Activated CD4-positive, alpha-beta T cell treated with anti-CD3 and anti-CD28 coated beads for 48 hours (primary cell): ENCODE measurements at regions not wholly inside any gene's neighbourhood (a gene's known extent, or its start where the extent isn't known, plus 50 kb on each side); places are given as distances from the start of the nearest gene placed in this dataset.
"Not testable (repeated sequence)": the region's sequence is repeated elsewhere in the genome, so short reads cannot be mapped to it uniquely, and the experiment has no call there.

Experiments
- DNase-seq: peaks from one replicate; pipeline ENCODE4 v3.0.0-alpha.2; 2020

DNA sequence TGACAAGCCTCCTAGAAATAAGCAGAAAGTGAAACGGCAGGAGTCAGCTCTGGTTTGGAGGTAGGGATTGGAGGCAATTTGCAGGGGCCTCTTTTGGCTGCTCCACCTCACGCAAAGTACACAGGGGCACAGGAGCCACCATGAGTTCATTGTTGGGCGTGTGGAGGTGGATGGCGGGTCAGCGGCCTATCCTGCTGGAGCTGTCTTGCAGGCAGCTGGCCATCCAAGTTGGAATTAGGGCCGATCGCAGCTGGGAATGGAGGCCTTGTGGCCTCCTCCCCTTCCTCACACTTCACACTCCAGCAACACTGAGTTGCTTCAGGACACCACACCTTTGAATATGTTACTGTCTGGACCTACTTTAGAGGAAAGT is 171.5 kb downstream of the MYCN start:
- DNase-seq: no peak

DNA sequence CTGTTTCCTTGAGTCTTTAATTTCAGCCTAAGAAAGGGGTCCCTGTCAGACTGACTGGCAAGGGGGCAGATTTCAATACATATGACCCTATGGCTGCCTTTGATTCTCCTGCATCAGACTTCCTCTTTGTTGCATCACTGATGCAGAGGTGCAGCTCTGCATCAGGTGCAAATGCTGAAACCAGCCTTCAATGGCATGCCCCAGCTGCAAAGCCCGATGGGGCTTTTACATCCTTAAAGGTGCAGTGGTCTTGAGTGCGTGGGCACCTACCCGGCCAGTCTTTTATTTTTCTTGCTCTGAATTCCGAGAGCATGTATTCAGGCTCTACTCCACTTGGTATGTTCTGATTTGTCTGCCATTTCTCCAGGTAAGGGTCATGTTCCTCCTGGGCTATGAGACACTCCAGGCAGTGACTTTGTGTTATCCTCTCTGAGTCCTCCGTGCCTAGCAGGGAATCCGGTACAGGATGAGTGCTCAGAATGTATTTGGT is 169.5 kb downstream of the MYCN start:
- DNase-seq: no peak

DNA sequence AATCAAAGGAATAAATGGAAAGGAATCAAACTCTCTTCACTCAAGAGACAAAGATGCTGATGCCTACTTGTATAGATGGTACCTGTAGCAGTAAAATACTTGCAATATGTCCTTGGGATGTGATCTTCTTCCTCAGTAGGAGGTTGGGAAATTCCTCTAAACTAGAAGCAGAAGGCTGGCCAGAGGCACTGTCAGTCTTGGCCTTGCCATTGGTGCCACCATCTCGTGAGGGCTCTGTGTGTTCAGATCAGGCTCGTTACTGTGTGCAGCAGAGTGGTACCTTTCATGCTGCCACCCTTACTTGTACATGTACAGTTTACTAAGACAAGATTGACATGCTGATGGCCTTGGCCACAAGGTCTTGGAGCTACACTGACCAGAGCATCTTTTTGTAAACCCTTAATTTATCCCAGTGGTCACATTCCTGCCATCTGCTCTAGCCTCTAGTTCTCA is 169.0 kb downstream of the MYCN start:
- DNase-seq: no peak

DNA sequence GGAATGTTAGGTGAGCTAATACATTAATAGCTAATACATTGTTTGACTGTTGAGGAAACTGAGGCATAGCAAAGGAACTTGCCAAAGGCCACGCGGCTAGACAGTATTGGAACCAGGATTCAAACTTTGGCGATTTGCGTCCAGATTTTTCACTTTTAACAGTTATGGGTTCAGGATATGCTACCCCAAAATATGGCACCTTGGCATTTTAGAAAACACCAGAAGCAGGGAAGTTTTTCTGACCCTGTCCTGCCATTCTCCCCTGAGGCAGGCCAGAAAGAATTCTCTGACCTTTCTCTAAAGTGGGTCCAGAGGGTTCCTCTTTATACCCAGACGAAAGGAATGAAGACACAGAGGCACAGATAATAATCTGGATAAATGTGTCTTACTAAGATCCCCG is 166.9 kb downstream of the MYCN start:
- no peak for DNase-seq

DNA sequence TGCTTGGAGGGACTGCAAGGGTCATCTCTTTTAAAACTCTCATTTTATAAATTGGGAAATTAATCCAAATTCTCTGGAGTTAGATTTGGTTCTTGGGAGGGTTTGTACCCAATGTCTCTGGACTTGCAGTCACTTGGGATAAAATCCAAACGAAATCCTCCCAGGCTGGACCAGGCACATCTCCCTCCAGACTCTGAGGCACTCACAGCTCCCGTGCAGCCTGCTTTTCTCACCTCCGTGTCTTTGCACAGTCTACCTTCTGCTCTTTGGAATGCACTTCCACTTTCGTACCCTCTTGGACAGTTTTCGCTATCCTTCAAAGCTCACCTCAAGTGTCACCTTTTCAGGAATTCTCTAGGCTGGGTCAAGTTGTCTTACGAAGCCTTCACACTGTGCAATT is 166.3 kb downstream of the MYCN start:
- DNase-seq: no peak

DNA sequence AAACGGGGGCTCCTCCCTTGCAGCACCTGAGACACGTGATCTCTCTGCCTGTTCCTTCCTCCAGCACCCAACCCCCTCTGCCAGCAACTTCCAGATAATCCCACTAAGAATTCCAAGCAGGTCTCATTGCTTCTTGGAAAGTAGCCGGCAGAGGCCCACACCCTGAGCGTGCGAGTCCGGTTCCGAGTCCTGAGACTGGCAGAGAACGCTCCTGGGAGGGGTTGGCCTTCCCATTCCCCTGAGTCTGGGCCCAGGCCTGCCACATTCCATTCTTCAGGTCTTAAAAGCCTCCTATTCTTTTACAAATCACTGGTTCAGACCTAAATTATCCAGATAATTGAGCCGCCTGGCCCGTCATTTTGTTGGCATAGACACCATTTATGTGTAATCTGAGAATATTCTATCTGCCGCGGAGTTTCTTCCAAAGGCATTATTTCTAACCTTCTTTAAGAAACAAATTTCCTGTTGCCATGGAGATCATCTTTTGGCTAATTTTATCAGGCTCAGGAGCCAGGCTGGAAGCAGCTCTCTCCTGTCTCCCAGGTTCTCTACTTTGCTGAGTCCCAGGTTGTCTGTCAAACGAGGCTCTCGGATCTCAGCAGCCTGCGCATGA is 165.4 kb downstream of the MYCN start:
- DNase-seq: no peak

DNA sequence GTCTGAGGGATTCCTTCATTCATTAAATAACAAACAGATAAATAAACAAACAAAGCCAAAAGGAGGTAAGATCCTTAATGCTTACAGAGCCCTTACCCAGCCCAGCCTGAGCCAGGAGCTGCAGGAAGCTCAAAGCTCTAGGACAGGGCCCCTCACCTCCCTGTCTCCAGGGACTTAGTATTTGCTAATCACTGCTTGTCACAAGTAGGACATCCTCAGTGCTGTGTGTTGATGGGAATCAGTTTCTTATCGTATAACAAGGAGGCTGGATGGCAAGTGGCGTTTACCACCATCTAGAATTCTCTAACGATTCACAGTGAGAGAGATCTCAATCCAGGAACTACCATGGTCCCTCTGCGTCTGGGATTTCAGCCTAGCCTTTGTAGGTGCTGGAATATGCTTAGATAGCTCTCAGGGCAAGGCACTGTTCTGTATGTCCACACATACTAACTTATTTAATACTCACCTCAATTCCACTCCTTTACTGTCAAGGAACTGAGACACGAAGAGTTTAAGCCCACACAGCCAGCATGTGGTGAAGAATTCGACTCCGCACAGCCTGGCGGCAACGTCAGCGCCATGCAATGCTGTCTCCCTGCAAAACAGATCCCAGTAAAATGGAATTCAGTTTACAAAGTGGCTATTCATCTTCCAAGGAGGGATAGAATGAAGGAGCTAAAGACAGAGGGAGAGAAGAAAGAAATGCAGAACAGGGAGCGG is 164.8 kb downstream of the MYCN start:
- no peak for DNase-seq

DNA sequence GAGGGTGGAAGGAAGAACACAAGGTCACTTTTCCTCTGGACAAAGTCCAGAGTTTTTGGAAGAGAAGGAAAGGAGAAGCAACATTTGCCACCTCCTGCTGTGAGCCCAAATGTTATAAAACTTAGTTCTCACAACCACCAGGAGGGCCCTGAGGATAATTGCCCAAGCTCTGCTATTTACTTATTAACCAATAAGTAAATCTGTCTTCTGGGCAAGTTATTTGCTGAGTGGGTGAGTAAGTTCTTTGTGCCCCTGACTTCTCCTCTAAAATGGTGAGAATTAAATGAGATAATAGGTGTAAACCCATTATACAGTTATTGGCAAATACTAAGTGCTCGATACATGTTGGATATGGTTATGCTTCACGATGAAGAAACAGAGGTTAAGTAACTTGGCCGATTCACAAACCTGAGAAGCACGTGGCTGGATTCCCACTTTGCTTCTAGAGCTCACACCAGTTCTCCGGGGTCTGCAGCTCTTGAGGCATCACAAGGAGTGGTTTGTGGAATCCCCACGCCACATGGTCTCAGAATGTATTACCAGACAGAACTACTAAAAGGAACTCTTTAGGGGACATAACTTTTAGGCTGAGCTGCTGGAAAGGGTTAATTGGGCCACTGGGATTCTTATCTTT is 164.1 kb downstream of the MYCN start:
- no peak for DNase-seq

DNA sequence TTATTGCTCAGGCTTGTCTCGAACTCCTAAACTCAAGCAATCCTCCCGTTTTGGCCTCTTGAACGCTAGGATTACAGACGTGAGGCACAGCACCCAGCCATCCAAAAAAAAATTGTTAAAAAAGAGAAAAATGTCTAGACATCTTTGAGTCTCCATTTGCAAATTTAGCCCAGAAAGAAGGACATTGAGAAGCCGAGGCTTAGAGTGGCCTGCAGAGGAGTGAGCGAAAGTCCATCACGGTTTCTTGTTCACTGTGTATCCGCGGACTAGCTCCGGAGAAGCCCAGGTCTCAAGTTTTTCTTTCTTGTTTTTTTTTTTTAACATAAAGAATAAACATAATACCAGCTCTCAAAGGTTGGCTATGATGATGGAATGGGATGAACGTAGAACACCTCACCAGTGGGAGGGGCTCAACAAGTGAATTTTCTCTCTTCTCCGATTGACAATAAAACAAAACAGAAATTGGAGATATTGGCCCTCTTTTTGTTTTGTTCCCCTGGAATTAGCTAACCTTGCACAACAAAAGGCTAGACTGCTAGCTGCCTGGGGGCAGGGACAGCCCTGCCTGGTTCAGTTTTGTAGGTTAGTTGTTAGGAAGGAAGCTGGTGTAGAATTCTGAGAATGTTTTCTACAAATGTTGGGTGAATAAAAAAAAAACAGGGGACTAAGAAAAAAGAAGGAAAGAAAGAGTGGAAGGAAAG is 163.4 kb downstream of the MYCN start:
- no peak for DNase-seq

DNA sequence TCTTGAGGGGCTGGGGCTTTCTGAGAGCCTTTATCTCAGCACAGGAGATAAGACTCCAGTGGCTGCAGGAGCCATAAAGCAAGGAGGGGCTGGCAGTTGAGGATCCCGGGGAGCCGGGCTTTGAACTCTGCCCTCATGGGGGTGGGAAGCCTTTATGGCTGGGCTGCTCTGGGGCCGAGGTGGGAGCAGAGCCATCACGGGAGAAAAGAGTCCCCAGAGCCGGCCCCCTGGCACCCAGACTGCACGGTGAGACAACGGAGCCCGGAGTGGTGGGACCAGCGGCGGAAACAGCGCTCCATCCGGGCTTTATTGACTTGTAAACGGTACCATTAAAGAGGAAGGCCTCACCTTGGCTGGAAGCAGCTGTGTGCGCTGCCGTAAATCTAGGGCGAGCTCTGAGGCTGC is 162.6 kb downstream of the MYCN start:
- no peak for DNase-seq

DNA sequence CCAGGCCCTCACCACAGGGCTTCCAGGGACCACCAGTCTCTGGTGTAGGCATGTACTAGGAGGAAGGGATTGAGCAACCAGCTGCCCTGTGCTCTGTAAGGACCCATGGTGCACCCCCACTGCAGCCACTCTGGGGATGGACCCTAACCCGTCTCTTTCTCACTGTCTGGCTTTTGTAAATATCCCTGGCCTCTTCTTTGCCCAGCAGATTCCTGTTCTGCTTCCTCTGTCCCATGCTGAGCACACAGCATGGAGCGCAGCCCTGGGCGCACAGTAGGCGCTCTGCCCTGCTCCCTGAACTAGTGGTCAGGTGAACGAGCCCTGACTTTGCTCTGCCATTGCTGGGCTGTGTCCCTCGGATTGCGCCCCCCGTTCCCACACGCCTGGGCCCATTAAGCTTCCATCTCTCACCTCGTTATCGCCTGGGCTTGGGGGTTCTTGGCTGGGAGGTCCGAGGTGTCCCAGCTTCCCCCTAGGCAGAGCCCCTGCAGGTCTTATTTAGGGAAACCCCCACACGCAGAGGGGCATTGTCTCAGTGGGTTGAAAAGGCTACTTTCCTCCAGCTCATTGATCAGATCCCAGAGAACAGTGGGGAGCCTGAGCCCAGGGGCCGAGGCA is 162.1 kb downstream of the MYCN start:
- no peak for DNase-seq

DNA sequence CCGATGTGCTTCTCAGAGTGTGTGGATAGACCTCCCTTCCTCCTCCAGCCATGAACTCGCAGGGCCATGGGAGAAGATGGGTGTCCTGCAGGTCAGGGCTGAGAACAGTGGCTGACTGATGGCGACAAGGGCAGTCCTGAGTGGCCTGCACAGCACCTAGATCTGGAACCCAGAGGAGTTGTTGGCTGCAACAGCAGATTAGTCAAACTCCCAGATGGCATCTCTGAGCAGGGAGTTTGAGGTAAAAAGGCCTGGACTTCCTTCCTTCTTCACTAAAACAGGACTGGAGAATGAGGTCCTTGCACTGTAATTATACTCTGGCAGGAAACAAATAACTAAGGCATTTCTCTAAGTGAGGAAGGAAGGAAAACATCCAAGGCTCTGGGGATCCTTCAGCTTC is 160.8 kb downstream of the MYCN start:
- no peak for DNase-seq

DNA sequence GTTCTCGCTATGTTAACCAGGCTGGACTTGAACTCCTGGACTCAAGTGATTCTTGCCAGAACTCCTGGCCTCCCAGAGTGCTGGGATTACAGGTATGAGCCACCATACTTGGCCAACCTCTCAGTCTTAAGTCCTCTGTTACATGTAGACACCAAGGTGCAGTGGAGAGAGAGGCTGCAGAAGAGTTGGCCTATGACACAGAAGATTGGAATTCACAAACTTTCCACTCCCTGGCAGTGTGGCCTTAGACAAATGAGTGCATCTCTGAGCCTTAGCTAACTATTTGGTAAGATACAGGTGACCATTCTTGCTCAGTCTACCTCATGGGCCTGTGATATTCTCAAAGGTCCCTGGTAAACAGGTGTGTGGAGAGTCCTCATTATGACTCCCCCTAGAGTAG is 159.7 kb downstream of the MYCN start:
- DNase-seq: no peak

DNA sequence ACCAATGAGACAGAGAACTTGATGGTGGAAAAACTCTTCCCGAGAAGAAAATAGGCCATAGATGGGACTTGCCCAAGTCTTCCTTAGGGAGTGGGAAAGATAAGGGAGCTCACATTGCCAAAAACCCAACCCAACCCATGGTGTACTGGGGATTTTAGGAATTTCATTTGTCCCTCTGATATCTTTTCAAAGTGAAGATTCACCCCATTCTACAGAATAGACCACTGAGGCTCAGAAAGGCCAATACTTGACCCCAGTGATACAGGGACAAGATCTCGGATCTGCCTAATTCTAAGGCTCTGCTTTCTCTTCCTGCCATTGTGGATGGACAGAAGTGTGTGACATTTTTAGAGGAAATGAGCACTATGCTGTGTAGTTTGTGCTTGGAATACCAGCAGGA is 159.0 kb downstream of the MYCN start:
- no peak for DNase-seq

DNA sequence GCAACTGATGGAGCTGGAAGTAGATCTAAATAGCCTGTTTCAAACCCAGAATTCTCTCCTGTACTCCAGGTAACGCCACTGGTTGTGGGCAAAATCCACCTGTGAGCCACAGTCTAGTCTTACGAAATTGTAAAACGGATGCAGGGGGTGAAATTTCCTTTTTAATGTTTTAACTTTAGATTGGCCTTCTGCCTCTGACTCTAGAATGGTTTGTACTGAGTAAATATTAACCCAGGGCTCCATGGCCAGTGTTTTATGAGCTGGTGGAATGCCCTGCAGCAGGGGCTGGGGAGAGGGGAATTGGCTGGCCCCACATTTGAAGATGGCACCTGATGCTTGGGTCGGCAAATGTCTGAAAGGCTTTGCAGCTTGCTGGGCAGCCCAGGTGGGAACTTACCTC is 156.6 kb downstream of the MYCN start:
- DNase-seq: no peak

DNA sequence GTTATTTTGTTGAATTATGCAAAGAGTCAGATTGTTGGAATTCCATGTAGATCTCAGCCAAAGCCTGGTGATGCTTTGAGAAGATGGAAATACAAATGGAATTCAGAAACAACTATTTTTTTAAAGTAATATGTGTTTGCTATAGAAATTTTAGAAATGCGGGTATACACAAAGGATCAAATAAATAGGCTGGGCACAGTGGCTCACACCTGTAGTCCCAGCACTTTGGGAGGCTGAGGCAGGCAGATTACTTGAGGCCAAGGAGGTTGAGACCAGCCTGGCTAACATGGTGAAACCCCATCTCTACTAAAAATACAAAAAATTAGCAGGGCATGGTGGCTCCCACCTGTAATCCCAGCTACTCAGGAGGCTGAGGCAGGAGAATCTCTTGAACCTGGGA is 155.1 kb downstream of the MYCN start:
- not testable (repeated sequence) for DNase-seq

DNA sequence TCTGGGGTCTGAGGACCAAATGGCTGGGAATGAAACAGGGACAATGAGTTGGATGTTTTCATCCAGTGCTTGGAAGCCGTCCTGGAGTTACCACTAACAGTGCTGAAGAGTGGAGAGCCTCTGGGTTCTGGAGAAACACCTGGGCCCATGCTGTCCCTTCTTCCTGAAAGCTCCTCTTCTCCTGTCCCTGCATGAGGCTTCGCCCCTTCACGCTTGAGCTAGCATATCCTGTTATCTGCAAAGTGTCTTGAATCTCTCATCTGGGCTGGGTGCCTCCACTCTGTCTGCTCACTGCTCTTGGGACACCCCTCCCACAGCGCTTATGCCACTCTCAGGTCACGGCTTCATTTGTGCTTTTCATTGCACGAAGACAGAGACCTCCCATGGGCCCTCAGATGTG is 154.5 kb downstream of the MYCN start:
- DNase-seq: no peak

DNA sequence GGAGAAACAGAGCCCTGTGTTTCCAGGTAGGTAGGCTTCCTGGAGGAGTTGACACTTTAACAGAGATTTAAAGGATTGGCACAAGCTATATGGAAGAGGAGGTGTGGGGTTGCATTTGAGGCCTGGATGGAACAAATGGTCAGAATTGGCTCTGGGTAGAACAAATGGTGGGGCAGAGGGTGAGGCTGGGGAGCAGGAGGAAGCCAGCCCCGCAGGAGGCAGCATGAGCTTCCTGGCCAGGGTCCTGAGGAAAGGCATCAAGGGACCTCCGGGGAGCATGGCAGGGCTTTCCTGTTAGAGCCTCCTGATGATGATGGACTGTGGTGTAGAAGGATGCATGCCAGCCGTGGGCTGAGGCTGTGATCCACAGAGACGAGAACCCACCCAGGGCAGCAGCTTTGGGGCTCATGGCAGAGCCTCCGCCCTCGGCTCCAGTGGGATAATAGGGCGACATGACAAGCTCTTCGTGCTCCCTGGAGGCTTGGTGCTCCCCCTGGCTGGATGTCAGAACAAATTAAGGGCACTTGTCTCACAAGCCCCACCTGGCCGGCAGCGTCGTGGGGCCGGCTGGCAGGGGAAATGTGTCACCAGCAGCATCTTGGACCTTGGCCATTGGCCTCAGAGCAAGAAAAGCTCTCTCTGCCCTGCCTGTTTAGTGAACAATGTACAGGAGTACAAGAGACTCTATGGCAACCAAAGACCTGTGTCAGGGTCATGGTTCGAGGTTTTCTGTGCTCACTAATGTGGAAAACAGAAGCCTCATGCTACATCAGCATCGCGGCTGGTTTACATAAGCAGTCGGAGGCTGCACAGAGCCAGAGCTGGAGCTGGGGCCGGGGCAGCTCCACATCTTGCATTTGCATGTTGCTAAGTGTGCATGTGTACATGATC is 153.5 kb downstream of the MYCN start:
- no peak for DNase-seq

DNA sequence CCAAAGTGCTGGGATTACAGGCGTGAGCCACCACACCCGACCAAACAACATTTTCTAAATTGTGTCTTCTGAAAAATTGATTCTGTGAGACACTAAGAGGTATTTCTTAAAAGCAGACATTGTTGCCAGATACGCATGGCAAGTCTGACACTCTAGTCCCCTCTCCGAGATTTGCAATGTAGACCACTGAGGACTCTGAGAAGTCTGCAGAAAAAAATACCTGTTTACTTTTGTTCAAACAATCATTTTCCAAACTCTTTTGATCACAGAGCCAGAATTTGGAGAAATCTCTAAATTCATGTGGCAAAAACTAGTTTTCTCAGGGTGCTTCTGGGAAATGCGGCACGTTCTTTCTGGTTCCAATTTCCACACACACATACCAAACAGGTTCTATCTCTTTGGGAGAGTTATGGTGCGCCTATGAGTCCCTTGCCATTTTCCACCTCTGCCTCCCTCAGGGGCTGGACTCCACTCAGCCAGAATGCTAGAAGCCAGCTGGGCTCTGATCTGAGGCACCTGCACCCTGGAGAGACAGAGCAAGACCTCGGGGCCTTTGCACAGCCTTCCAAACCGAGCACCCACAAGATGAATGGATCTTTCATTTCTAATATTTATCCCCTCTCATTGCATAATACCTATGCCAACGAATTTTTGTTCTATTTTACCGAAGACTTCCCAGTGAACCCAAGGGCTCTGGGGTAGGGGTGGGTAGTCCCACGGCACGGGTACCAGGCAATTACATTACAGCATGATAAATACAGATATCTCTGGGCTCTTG is 152.7 kb downstream of the MYCN start:
- DNase-seq: no peak

DNA sequence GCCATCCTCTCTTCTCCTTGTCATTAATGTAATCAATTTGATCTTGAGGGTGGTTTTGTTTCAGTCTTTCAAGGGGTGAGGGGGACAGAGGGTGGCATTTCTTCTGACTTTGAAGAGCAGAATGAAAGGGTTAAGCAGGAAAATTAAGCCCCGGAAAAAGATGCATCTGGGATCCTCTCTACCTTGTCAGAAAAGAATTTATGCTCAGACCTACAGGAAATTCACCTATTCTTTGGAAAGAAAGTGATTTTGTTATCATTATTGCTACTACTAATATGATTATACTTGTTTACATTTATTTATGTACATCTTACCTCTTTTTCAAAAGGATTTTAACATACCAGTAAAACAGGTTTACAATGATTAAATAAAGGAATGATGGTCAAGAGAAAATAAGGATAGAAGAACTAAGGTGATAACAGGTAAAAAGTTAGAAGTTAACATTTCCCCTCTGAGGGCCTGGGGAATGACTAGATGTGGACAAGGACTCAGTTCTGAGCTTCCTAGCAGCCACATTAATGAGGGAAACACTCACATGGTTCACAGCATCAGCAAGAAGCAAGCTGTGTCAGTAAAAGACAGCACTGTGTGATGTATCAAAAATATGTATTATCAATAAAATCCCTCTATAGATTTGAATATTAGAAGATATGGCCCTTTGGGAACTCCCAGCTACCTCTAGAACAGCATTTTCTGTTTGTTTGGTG is 151.4 kb downstream of the MYCN start:
- DNase-seq: no peak
